ENCODE measurements at regions not wholly inside any gene's neighbourhood (a gene's known extent, or its start where the extent isn't known, plus 50 kb on each side); places are given as distances from the start of the nearest gene placed in this dataset.
A peak's percentile ranks its signal among the peaks of the same experiment; 100 is the strongest.

GRCh38 chr1:212228591-212229119, 56.6 kb upstream of the PPP2R5A start:
- Mint-ChIP-seq H3K27ac (peak overlapping the region in 4 of 8 donors; percentile 32 to 76 (median 60)), H3K4me1 (peaks cover 45 to 50% (median 48%) of the 10 kb centered on the region in 3 donors), H3K9me3 (no peaks in the 10 kb centered on the region), H3K27me3 (peaks cover 0 to 2% of the 10 kb centered on the region in 2 donors), H3K36me3 (no peaks in the 10 kb centered on the region), H3K4me3 (no peak overlapping the region)
- DNase-seq, result no peak
- Histone ChIP-seq H3K36me3 (ENCODE audit: insufficient read depth, low read length) (no peaks in the 10 kb centered on the region), H3K9me3 (ENCODE audit: low read length) (no peaks in the 10 kb centered on the region), H3K27ac (ENCODE audit: low read depth, low read length) (no peak overlapping the region), H3K4me1 (ENCODE audit: insufficient read depth, low read length) (peaks cover 30% of the 10 kb centered on the region), H3K27me3 (ENCODE audit: insufficient read depth, low read length, poor library complexity, severe bottlenecking) (no peaks in the 10 kb centered on the region), H3K4me3 (ENCODE audit: low read length) (no peak overlapping the region)
- ChIA-PET CTCF (no interaction called here), POLR2A (no interaction called here)

DNA sequence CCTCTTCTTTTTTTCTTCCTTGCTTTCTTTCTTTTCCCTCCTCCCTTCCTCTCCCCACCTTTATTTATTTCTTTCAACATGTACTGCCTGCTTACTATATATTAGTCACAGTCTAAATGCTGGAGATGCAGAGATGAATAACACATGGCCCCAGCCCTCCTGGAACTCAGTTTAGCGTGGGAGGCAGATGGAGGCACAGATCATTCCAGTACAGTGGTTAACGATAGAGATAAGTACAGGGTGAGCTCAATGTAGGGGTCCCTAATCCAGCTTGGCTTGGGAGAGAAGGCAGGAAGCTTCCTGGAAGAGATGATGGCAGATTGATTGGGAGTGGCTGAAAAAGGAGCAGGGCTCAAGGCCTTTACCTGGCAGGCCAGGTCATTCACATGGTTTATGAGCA, 55.6 kb upstream of the PPP2R5A start:
- Mint-ChIP-seq H3K9me3 (no peaks in the 10 kb centered on the region), H3K27me3 (peaks cover 0 to 2% of the 10 kb centered on the region in 2 donors), H3K4me3 (no peak overlapping the region), H3K36me3 (no peaks in the 10 kb centered on the region), H3K4me1 (peaks cover 40 to 46% (median 41%) of the 10 kb centered on the region in 3 donors), H3K27ac (peak overlapping the region in 3 of 8 donors; percentile 26 to 40 (median 31))
- POLR2A ChIA-PET, result no interaction called here
- CTCF ChIA-PET, result no interaction called here
- Histone ChIP-seq H3K36me3 (ENCODE audit: insufficient read depth, low read length) (no peaks in the 10 kb centered on the region), H3K4me1 (ENCODE audit: insufficient read depth, low read length) (peaks cover 24% of the 10 kb centered on the region), H3K4me3 (ENCODE audit: low read length) (no peak overlapping the region), H3K27me3 (ENCODE audit: insufficient read depth, low read length, poor library complexity, severe bottlenecking) (no peaks in the 10 kb centered on the region), H3K27ac (ENCODE audit: low read depth, low read length) (no peak overlapping the region), H3K9me3 (ENCODE audit: low read length) (no peaks in the 10 kb centered on the region)
- DNase-seq, result no peak

GRCh38 chr1:212230329-212230728, 54.9 kb upstream of the PPP2R5A start:
- peaks cover 18% of the 10 kb centered on the region for H3K4me1 ChIP-seq (ENCODE audit: insufficient read depth, low read length)
- H3K27me3 Mint-ChIP-seq, result peaks cover 0 to 2% of the 10 kb centered on the region in 2 donors
- no peaks in the 10 kb centered on the region for H3K36me3 ChIP-seq (ENCODE audit: insufficient read depth, low read length)
- peaks cover 36 to 39% (median 38%) of the 10 kb centered on the region in 3 donors for H3K4me1 Mint-ChIP-seq
- H3K4me3 ChIP-seq (ENCODE audit: low read length), result no peak overlapping the region
- no peaks in the 10 kb centered on the region for H3K27me3 ChIP-seq (ENCODE audit: insufficient read depth, low read length, poor library complexity, severe bottlenecking)
- H3K27ac Mint-ChIP-seq, result peak overlapping the region in 3 of 8 donors; percentile 26 to 42 (median 40)
- H3K9me3 ChIP-seq (ENCODE audit: low read length), result no peaks in the 10 kb centered on the region
- no peak for DNase-seq
- no peak overlapping the region for H3K4me3 Mint-ChIP-seq
- H3K9me3 Mint-ChIP-seq, result no peaks in the 10 kb centered on the region
- no peaks in the 10 kb centered on the region for H3K36me3 Mint-ChIP-seq
- ChIA-PET POLR2A (no interaction called here), CTCF (no interaction called here)
- no peak overlapping the region for H3K27ac ChIP-seq (ENCODE audit: low read depth, low read length)

DNA sequence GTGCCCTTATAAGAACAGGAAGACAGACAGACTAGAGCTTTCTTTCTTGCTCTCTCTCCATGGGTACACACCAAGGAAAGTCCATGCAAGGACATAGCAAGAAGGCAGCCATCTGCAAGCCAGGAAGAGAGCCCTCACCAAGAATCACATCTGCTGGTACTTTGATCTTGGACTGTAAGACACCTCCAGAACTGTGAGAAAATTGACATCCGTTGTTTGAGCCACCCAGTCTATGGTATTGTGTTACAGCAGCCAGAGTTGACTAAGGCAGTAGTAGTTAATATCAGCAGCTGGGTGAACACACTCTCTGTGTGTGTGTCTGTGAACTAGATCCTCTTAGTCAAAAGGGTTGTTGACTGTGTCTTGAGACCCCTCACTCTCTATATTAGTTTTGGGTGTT, 53.8 kb upstream of the PPP2R5A start:
- H3K4me1 Mint-ChIP-seq, result peaks cover 28 to 33% (median 29%) of the 10 kb centered on the region in 3 donors
- H3K9me3 Mint-ChIP-seq, result no peaks in the 10 kb centered on the region
- no peak overlapping the region for H3K4me3 Mint-ChIP-seq
- H3K4me1 ChIP-seq (ENCODE audit: insufficient read depth, low read length), result peaks cover 9% of the 10 kb centered on the region
- H3K27me3 ChIP-seq (ENCODE audit: insufficient read depth, low read length, poor library complexity, severe bottlenecking), result no peaks in the 10 kb centered on the region
- no peak overlapping the region for H3K27ac ChIP-seq (ENCODE audit: low read depth, low read length)
- peak overlapping the region in 2 of 8 donors; percentile 40 to 75 for H3K27ac Mint-ChIP-seq
- CTCF ChIA-PET, result no interaction called here
- peaks cover 0 to 2% of the 10 kb centered on the region in 2 donors for H3K27me3 Mint-ChIP-seq
- no peak for DNase-seq
- POLR2A ChIA-PET, result no interaction called here
- H3K36me3 Mint-ChIP-seq, result no peaks in the 10 kb centered on the region
- no peaks in the 10 kb centered on the region for H3K9me3 ChIP-seq (ENCODE audit: low read length)
- H3K4me3 ChIP-seq (ENCODE audit: low read length), result no peak overlapping the region
- no peaks in the 10 kb centered on the region for H3K36me3 ChIP-seq (ENCODE audit: insufficient read depth, low read length)

DNA sequence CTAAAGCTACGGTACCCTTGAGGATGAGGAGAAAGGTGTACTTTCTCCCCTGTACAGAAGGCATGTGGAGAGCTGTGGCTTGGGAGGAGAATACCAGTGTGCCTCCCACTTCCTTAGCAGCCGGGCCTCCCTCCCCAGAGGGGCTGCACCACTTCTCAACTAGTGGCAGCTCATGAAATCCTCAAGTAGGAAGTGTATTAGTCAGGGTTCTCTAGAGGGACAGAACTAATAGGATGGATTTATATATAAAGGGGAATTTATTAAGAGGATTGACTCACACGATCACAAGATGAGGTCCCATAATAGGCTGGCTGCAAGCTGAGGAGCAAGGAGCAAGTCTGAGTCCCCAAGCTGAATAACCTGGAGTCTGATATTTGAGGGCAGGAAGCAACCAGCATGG, 53.1 kb upstream of the PPP2R5A start:
- Mint-ChIP-seq H3K9me3 (no peaks in the 10 kb centered on the region), H3K36me3 (no peaks in the 10 kb centered on the region), H3K27ac (peak overlapping the region in 4 of 8 donors; percentile 29 to 51 (median 42)), H3K4me1 (peaks cover 24 to 30% (median 27%) of the 10 kb centered on the region in 3 donors), H3K4me3 (no peak overlapping the region), H3K27me3 (peaks cover 0 to 2% of the 10 kb centered on the region in 2 donors)
- H3K36me3 ChIP-seq (ENCODE audit: insufficient read depth, low read length), result no peaks in the 10 kb centered on the region
- no peak for DNase-seq
- H3K9me3 ChIP-seq (ENCODE audit: low read length), result no peaks in the 10 kb centered on the region
- no peaks in the 10 kb centered on the region for H3K27me3 ChIP-seq (ENCODE audit: insufficient read depth, low read length, poor library complexity, severe bottlenecking)
- H3K4me3 ChIP-seq (ENCODE audit: low read length), result no peak overlapping the region
- peak overlapping the region; percentile 12 for H3K27ac ChIP-seq (ENCODE audit: low read depth, low read length)
- ChIA-PET CTCF (no interaction called here), POLR2A (no interaction called here)
- peaks cover 9% of the 10 kb centered on the region for H3K4me1 ChIP-seq (ENCODE audit: insufficient read depth, low read length)

DNA sequence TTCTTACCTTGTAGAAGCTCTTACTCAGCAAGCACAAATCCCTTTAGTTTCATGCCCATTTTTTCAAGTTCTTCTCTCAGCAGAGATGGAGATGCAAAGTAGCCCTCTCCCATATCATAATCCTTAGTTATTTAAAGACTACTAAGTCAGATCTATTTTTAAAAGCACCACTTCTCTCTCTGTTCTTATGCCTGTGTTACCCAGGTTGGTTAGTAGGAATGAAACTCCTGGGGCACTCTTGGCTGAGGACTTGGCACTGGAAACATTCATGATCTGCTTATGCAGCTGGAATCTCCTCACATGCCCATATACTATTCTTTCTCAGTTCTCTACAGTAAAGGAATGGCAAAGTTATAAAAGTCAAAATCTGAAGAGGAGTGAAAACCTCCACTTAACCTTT, 51.9 kb upstream of the PPP2R5A start:
- POLR2A ChIA-PET, result no interaction called here

GRCh38 chr1:212234431-212235395, 50.5 kb upstream of the PPP2R5A start:
- Histone ChIP-seq H3K9me3 (ENCODE audit: low read length) (no peaks in the 10 kb centered on the region), H3K36me3 (ENCODE audit: insufficient read depth, low read length) (no peaks in the 10 kb centered on the region), H3K4me3 (ENCODE audit: low read length) (no peak overlapping the region), H3K4me1 (ENCODE audit: insufficient read depth, low read length) (peaks cover 9% of the 10 kb centered on the region), H3K27ac (ENCODE audit: low read depth, low read length) (peak overlapping the region; percentile 60), H3K27me3 (ENCODE audit: insufficient read depth, low read length, poor library complexity, severe bottlenecking) (no peaks in the 10 kb centered on the region)
- H3K27ac Mint-ChIP-seq, result peak overlapping the region in 1 of 8 donors; percentile 25
- CTCF ChIA-PET, result no interaction called here
- no peaks in the 10 kb centered on the region for H3K36me3 Mint-ChIP-seq
- no peaks in the 10 kb centered on the region for H3K27me3 Mint-ChIP-seq
- peaks cover 20 to 26% (median 23%) of the 10 kb centered on the region in 3 donors for H3K4me1 Mint-ChIP-seq
- DNase-seq, result no peak
- no peaks in the 10 kb centered on the region for H3K9me3 Mint-ChIP-seq
- H3K4me3 Mint-ChIP-seq, result no peak overlapping the region
- POLR2A ChIA-PET, result interaction anchor here (0.7 kb wide), 1 partner anchor 9 kb away, joined by 3 read pairs; no protein-coding TSS in a partner anchor

More for the DNA sequence above, 51.9 kb upstream of the PPP2R5A start:
- H3K4me3 Mint-ChIP-seq, result peak overlapping the region in 1 of 7 donors; percentile 4
- Histone ChIP-seq H3K27ac (ENCODE audit: low read depth, low read length) (no peak overlapping the region), H3K4me3 (ENCODE audit: low read length) (no peak overlapping the region), H3K36me3 (ENCODE audit: insufficient read depth, low read length) (no peaks in the 10 kb centered on the region), H3K4me1 (ENCODE audit: insufficient read depth, low read length) (peaks cover 9% of the 10 kb centered on the region), H3K9me3 (ENCODE audit: low read length) (no peaks in the 10 kb centered on the region), H3K27me3 (ENCODE audit: insufficient read depth, low read length, poor library complexity, severe bottlenecking) (no peaks in the 10 kb centered on the region)
- CTCF ChIA-PET, result no interaction called here
- H3K9me3 Mint-ChIP-seq, result no peaks in the 10 kb centered on the region
- no peak for DNase-seq
- peak overlapping the region in 3 of 8 donors; percentile 20 to 68 (median 54) for H3K27ac Mint-ChIP-seq
- peaks cover 0 to 2% of the 10 kb centered on the region in 2 donors for H3K27me3 Mint-ChIP-seq
- H3K4me1 Mint-ChIP-seq, result peaks cover 20 to 26% (median 23%) of the 10 kb centered on the region in 3 donors
- no peaks in the 10 kb centered on the region for H3K36me3 Mint-ChIP-seq
